ENCODE measurements at regions not wholly inside any gene's neighbourhood (a gene's known extent, or its start where the extent isn't known, plus 50 kb on each side); places are given as distances from the start of the nearest gene placed in this dataset.

DNA sequence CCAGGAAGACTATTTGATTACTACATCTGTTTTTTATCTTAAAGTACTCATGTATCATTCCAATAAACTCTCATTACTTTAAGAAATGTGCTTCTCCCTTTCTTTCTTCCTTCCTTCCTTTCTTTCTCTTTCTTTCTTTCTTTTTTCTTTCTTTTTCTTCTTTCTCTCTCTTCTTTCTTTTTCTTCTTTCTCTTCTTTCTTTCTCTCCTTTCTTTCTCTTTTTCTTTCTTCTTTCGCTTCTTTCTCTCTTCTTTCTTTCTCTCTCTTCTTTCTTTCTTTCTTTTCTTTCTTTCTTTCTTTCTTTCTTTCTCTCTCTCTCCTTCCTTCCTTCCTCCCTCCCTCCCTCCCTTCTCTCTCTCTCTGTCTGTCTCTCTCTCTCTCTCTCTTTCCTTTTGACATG lies 298.6 kb upstream of the ANKH start:
- TF ChIP-seq SP1 (CRISPR knock-in tag; IDR thresholded peaks at IDR 0.05) = no peak
- TF ChIP-seq MXI1 (IDR thresholded peaks at IDR 0.05; ENCODE audit: low read depth, low read length) = no peak
- TF ChIP-seq CEBPB (tag; IDR thresholded peaks at IDR 0.05) = no peak
- TF ChIP-seq TEAD2 (tag; IDR thresholded peaks at IDR 0.05) = no peak
- TF ChIP-seq POLR2A (conservative IDR thresholded peaks at IDR 0.05) = no peak
- no peak for TF ChIP-seq ZNF586 (CRISPR knock-in tag; conservative IDR thresholded peaks at IDR 0.05)
- no peak for TF ChIP-seq HDAC1 (IDR thresholded peaks at IDR 0.05)
- TF ChIP-seq ELF1 (tag; IDR thresholded peaks at IDR 0.05) = no peak
- TF ChIP-seq CTCF (IDR thresholded peaks at IDR 0.05 in 2 of 3, conservative IDR thresholded peaks at IDR 0.05 in 1 of 3; ENCODE audit: insufficient read depth in 2 of 3, low read depth in 1 of 3, low read length in 3 of 3) = no peak
- no peak for TF ChIP-seq CREB1 (IDR thresholded peaks at IDR 0.05)
- no peak for TF ChIP-seq CREB1 (CRISPR knock-in tag; IDR thresholded peaks at IDR 0.05)
- TF ChIP-seq, protein P1, sequence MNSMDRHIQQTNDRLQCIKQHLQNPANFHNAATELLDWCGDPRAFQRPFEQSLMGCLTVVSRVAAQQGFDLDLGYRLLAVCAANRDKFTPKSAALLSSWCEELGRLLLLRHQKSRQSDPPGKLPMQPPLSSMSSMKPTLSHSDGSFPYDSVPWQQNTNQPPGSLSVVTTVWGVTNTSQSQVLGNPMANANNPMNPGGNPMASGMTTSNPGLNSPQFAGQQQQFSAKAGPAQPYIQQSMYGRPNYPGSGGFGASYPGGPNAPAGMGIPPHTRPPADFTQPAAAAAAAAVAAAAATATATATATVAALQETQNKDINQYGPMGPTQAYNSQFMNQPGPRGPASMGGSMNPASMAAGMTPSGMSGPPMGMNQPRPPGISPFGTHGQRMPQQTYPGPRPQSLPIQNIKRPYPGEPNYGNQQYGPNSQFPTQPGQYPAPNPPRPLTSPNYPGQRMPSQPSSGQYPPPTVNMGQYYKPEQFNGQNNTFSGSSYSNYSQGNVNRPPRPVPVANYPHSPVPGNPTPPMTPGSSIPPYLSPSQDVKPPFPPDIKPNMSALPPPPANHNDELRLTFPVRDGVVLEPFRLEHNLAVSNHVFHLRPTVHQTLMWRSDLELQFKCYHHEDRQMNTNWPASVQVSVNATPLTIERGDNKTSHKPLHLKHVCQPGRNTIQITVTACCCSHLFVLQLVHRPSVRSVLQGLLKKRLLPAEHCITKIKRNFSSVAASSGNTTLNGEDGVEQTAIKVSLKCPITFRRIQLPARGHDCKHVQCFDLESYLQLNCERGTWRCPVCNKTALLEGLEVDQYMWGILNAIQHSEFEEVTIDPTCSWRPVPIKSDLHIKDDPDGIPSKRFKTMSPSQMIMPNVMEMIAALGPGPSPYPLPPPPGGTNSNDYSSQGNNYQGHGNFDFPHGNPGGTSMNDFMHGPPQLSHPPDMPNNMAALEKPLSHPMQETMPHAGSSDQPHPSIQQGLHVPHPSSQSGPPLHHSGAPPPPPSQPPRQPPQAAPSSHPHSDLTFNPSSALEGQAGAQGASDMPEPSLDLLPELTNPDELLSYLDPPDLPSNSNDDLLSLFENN (IDR thresholded peaks at IDR 0.05; ENCODE audit: low read depth in 2 of 2, low read length in 2 of 2) = no peak

All from K562 (cell line).